ENCODE measurements at regions not wholly inside any gene's neighbourhood (a gene's known extent, or its start where the extent isn't known, plus 50 kb on each side); places are given as distances from the start of the nearest gene placed in this dataset.

- TF ChIP-seq USF2 (IDR thresholded peaks at IDR 0.05; ENCODE audit: low read length) (no peak), CHD7 (IDR thresholded peaks at IDR 0.05; ENCODE audit: insufficient replicate concordance, low read length) (no peak), MAX (IDR thresholded peaks at IDR 0.05) (no peak)
Observed at GRCh38 chr16:50950955-50951354, 200.1 kb downstream of the SALL1 start (continued).
